ENCODE measurements at regions not wholly inside any gene's neighbourhood (a gene's known extent, or its start where the extent isn't known, plus 50 kb on each side); places are given as distances from the start of the nearest gene placed in this dataset.

DNA sequence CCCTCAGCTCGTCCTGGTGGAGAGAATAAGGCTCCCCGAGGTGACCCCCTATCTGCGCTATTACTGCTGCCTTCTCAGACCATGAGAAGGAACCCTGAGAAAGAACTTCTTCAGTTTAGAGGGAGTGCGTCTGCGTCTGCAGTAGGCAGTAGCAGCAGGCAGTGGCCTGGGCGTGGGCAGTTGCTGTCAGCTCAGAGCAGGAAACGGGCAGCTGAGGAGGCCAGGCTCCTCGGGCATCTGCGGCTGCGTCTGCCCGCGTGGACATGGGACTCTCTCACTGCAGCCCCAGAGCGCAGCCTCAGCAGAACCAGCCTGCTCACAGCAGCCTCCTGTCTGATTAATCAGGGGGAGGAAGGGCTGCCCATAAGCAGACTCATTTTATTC lies 49.8 kb upstream of the FCN1 start:
- Mint-ChIP-seq H3K4me1 (peaks cover 23 to 35% of the 10 kb centered on the region in 2 experiments), H3K27me3 (ENCODE audit: low read depth) (peaks cover 19% of the 10 kb centered on the region), H3K9me3 (no peaks in the 10 kb centered on the region; a peak in 1 of 5 replicates), H3K4me3 (no peak overlapping the region), H3K36me3 (ENCODE audit: insufficient read depth in 1 of 3, low read depth in 3 of 3) (no peaks in the 10 kb centered on the region), H3K27ac (no peak overlapping the region)
- no peaks in the 10 kb centered on the region for H3K27me3 ChIP-seq (ENCODE audit: insufficient read depth, low read length)
- no peaks in the 10 kb centered on the region for H3K9me3 ChIP-seq (ENCODE audit: control insufficient read depth, low read depth, low read length)
- no peak overlapping the region for H2BK5ac ChIP-seq (ENCODE audit: insufficient read length, low read length)
- no peak overlapping the region for H3K4me2 ChIP-seq (ENCODE audit: insufficient read depth, insufficient read length, low read length)
- no peak overlapping the region for H3K27ac ChIP-seq (ENCODE audit: insufficient read length, low read depth, low read length)
- no peak overlapping the region for H4K91ac ChIP-seq (ENCODE audit: insufficient read length, low read depth, low read length)
- TF ChIP-seq, protein P1, sequence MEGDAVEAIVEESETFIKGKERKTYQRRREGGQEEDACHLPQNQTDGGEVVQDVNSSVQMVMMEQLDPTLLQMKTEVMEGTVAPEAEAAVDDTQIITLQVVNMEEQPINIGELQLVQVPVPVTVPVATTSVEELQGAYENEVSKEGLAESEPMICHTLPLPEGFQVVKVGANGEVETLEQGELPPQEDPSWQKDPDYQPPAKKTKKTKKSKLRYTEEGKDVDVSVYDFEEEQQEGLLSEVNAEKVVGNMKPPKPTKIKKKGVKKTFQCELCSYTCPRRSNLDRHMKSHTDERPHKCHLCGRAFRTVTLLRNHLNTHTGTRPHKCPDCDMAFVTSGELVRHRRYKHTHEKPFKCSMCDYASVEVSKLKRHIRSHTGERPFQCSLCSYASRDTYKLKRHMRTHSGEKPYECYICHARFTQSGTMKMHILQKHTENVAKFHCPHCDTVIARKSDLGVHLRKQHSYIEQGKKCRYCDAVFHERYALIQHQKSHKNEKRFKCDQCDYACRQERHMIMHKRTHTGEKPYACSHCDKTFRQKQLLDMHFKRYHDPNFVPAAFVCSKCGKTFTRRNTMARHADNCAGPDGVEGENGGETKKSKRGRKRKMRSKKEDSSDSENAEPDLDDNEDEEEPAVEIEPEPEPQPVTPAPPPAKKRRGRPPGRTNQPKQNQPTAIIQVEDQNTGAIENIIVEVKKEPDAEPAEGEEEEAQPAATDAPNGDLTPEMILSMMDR (conservative IDR thresholded peaks at IDR 0.05): no peak
- H3K79me2 ChIP-seq (ENCODE audit: insufficient read depth, low read length): no peaks in the 10 kb centered on the region
- no peak for DNase-seq
- no peak overlapping the region for H3K4ac ChIP-seq (ENCODE audit: low read depth, low read length)
- H3K56ac ChIP-seq (ENCODE audit: insufficient read length, low read depth, low read length): no peak overlapping the region
- H3K14ac ChIP-seq (ENCODE audit: insufficient read depth, low read length): no peak overlapping the region
- H3K79me1 ChIP-seq (ENCODE audit: insufficient read depth, low read depth, low read length, poor library complexity, severe bottlenecking): no peaks in the 10 kb centered on the region
- H3K4me1 ChIP-seq (ENCODE audit: insufficient read depth, low read length): no peaks in the 10 kb centered on the region; the same call in 1 of the 2 replicates
- no peak overlapping the region for H3K9ac ChIP-seq (ENCODE audit: extremely low read depth, insufficient read length, low read length)
- H2BK15ac ChIP-seq (ENCODE audit: low read depth, low read length): no peak overlapping the region
- H2BK12ac ChIP-seq (ENCODE audit: insufficient read length, low read depth, low read length): no peak overlapping the region
- H3K18ac ChIP-seq (ENCODE audit: insufficient read length, low read depth, low read length): no peak overlapping the region
- no peak overlapping the region for H2AFZ ChIP-seq (ENCODE audit: low read length)
- H3K23ac ChIP-seq (ENCODE audit: insufficient read length, low read depth, low read length): no peak overlapping the region
- no peak overlapping the region for H4K5ac ChIP-seq (ENCODE audit: insufficient read length, low read depth, low read length)
- no peak overlapping the region for H3T11ph ChIP-seq (ENCODE audit: low read length)
- H4K8ac ChIP-seq (replicated peaks; ENCODE audit: insufficient read length, low read depth, low read length): no peak overlapping the region
- no peaks in the 10 kb centered on the region for H3K23me2 ChIP-seq (ENCODE audit: insufficient read length, low read depth, low read length, poor library complexity, severe bottlenecking)
- WGBS (ENCODE audit: extremely low coverage, insufficient read length, low lambda C conversion rate): no CpG with 5 or more reads among the region's 13 CpGs
- no peak overlapping the region for H2BK120ac ChIP-seq (ENCODE audit: low read depth, low read length, poor library complexity, severe bottlenecking)
- H4K20me1 ChIP-seq (ENCODE audit: control insufficient read depth, insufficient read depth, insufficient read length): no peaks in the 10 kb centered on the region
- H2BK20ac ChIP-seq (ENCODE audit: low read depth, low read length, poor library complexity, severe bottlenecking): no peak overlapping the region
- no peak overlapping the region for H2AK5ac ChIP-seq (ENCODE audit: insufficient read length, low read length)

Data from H9 (cell line).